ENCODE measurements at regions not wholly inside any gene's neighbourhood (a gene's known extent, or its start where the extent isn't known, plus 50 kb on each side); places are given as distances from the start of the nearest gene placed in this dataset.
"Not testable (repeated sequence)": the region's sequence is repeated elsewhere in the genome, so short reads cannot be mapped to it uniquely, and the experiment has no call there.

- Histone ChIP-seq H3K27me3 (ENCODE audit: low read depth, low read length) (no peaks in the 10 kb centered on the region), H3K4me3 (ENCODE audit: low read depth in 1 of 2, low read length in 2 of 2) (no peak overlapping the region), H3K36me3 (ENCODE audit: control insufficient read depth in 1 of 2, insufficient read depth in 2 of 2, low read length in 2 of 2) (no peaks in the 10 kb centered on the region), H3K4me1 (ENCODE audit: control insufficient read depth in 1 of 2, insufficient read depth in 2 of 2, low read length in 2 of 2) (no peaks in the 10 kb centered on the region), H3K27ac (ENCODE audit: low read length) (no peak overlapping the region), H3K9me3 (ENCODE audit: control insufficient read depth in 1 of 2, low read length in 2 of 2) (no peaks in the 10 kb centered on the region)
Measured at GRCh38 chr7:152905949-152906348, 146.4 kb downstream of the ACTR3B start.

GRCh38 chr7:152907042-152907761, 147.7 kb downstream of the ACTR3B start:
- no peak overlapping the region for H3K27ac ChIP-seq (ENCODE audit: low read length)
- no peaks in the 10 kb centered on the region for H3K27me3 ChIP-seq (ENCODE audit: low read depth, low read length)
- no peaks in the 10 kb centered on the region for H3K36me3 ChIP-seq (ENCODE audit: control insufficient read depth in 1 of 2, insufficient read depth in 2 of 2, low read length in 2 of 2)
- H3K4me3 ChIP-seq (ENCODE audit: low read depth in 1 of 2, low read length in 2 of 2) = no peak overlapping the region
- H3K9me3 ChIP-seq (ENCODE audit: control insufficient read depth in 1 of 2, low read length in 2 of 2) = no peaks in the 10 kb centered on the region
- no peaks in the 10 kb centered on the region for H3K4me1 ChIP-seq (ENCODE audit: control insufficient read depth in 1 of 2, insufficient read depth in 2 of 2, low read length in 2 of 2)

GRCh38 chr7:152909280-152909679, 149.7 kb downstream of the ACTR3B start:
- Histone ChIP-seq H3K4me1 (ENCODE audit: control insufficient read depth in 1 of 2, insufficient read depth in 2 of 2, low read length in 2 of 2) (no peaks in the 10 kb centered on the region), H3K27me3 (ENCODE audit: low read depth, low read length) (no peaks in the 10 kb centered on the region), H3K9me3 (ENCODE audit: control insufficient read depth in 1 of 2, low read length in 2 of 2) (no peaks in the 10 kb centered on the region), H3K36me3 (ENCODE audit: control insufficient read depth in 1 of 2, insufficient read depth in 2 of 2, low read length in 2 of 2) (no peaks in the 10 kb centered on the region), H3K27ac (ENCODE audit: low read length) (no peak overlapping the region), H3K4me3 (ENCODE audit: low read depth in 1 of 2, low read length in 2 of 2) (no peak overlapping the region)

GRCh38 chr7:152909683-152910544, 150.4 kb downstream of the ACTR3B start:
- Histone ChIP-seq H3K27me3 (ENCODE audit: low read depth, low read length) (no peaks in the 10 kb centered on the region), H3K4me3 (ENCODE audit: low read depth in 1 of 2, low read length in 2 of 2) (no peak overlapping the region), H3K36me3 (ENCODE audit: control insufficient read depth in 1 of 2, insufficient read depth in 2 of 2, low read length in 2 of 2) (no peaks in the 10 kb centered on the region), H3K4me1 (ENCODE audit: control insufficient read depth in 1 of 2, insufficient read depth in 2 of 2, low read length in 2 of 2) (no peaks in the 10 kb centered on the region), H3K9me3 (ENCODE audit: control insufficient read depth in 1 of 2, low read length in 2 of 2) (no peaks in the 10 kb centered on the region), H3K27ac (ENCODE audit: low read length) (no peak overlapping the region)

GRCh38 chr7:152910545-152911225, 151.1 kb downstream of the ACTR3B start:
- Histone ChIP-seq H3K4me1 (ENCODE audit: control insufficient read depth in 1 of 2, insufficient read depth in 2 of 2, low read length in 2 of 2) (no peaks in the 10 kb centered on the region), H3K27me3 (ENCODE audit: low read depth, low read length) (no peaks in the 10 kb centered on the region), H3K9me3 (ENCODE audit: control insufficient read depth in 1 of 2, low read length in 2 of 2) (no peaks in the 10 kb centered on the region), H3K27ac (ENCODE audit: low read length) (no peak overlapping the region), H3K36me3 (ENCODE audit: control insufficient read depth in 1 of 2, insufficient read depth in 2 of 2, low read length in 2 of 2) (no peaks in the 10 kb centered on the region), H3K4me3 (ENCODE audit: low read depth in 1 of 2, low read length in 2 of 2) (no peak overlapping the region)

- Histone ChIP-seq H3K27me3 (ENCODE audit: low read depth, low read length) (no peaks in the 10 kb centered on the region), H3K36me3 (ENCODE audit: control insufficient read depth in 1 of 2, insufficient read depth in 2 of 2, low read length in 2 of 2) (no peaks in the 10 kb centered on the region), H3K4me3 (ENCODE audit: low read depth in 1 of 2, low read length in 2 of 2) (no peak overlapping the region), H3K27ac (ENCODE audit: low read length) (no peak overlapping the region), H3K9me3 (ENCODE audit: control insufficient read depth in 1 of 2, low read length in 2 of 2) (no peaks in the 10 kb centered on the region), H3K4me1 (ENCODE audit: control insufficient read depth in 1 of 2, insufficient read depth in 2 of 2, low read length in 2 of 2) (no peaks in the 10 kb centered on the region)
Measured at GRCh38 chr7:152911226-152911560, 151.6 kb downstream of the ACTR3B start.

GRCh38 chr7:152911922-152912321, 152.4 kb downstream of the ACTR3B start:
- Histone ChIP-seq H3K27ac (ENCODE audit: low read length) (no peak overlapping the region), H3K9me3 (ENCODE audit: control insufficient read depth in 1 of 2, low read length in 2 of 2) (no peaks in the 10 kb centered on the region), H3K27me3 (ENCODE audit: low read depth, low read length) (no peaks in the 10 kb centered on the region), H3K4me3 (ENCODE audit: low read depth in 1 of 2, low read length in 2 of 2) (no peak overlapping the region), H3K36me3 (ENCODE audit: control insufficient read depth in 1 of 2, insufficient read depth in 2 of 2, low read length in 2 of 2) (no peaks in the 10 kb centered on the region), H3K4me1 (ENCODE audit: control insufficient read depth in 1 of 2, insufficient read depth in 2 of 2, low read length in 2 of 2) (no peaks in the 10 kb centered on the region)

GRCh38 chr7:152912511-152912910, 153.0 kb downstream of the ACTR3B start:
- Histone ChIP-seq H3K27me3 (ENCODE audit: low read depth, low read length) (no peaks in the 10 kb centered on the region), H3K27ac (ENCODE audit: low read length) (no peak overlapping the region), H3K9me3 (ENCODE audit: control insufficient read depth in 1 of 2, low read length in 2 of 2) (no peaks in the 10 kb centered on the region), H3K4me3 (ENCODE audit: low read depth in 1 of 2, low read length in 2 of 2) (no peak overlapping the region), H3K4me1 (ENCODE audit: control insufficient read depth in 1 of 2, insufficient read depth in 2 of 2, low read length in 2 of 2) (no peaks in the 10 kb centered on the region), H3K36me3 (ENCODE audit: control insufficient read depth in 1 of 2, insufficient read depth in 2 of 2, low read length in 2 of 2) (no peaks in the 10 kb centered on the region)

- H3K27ac ChIP-seq (ENCODE audit: low read length) = no peak overlapping the region
- no peaks in the 10 kb centered on the region for H3K36me3 ChIP-seq (ENCODE audit: control insufficient read depth in 1 of 2, insufficient read depth in 2 of 2, low read length in 2 of 2)
- H3K4me1 ChIP-seq (ENCODE audit: control insufficient read depth in 1 of 2, insufficient read depth in 2 of 2, low read length in 2 of 2) = no peaks in the 10 kb centered on the region
- no peaks in the 10 kb centered on the region for H3K9me3 ChIP-seq (ENCODE audit: control insufficient read depth in 1 of 2, low read length in 2 of 2)
- H3K27me3 ChIP-seq (ENCODE audit: low read depth, low read length) = no peaks in the 10 kb centered on the region
- H3K4me3 ChIP-seq (ENCODE audit: low read depth in 1 of 2, low read length in 2 of 2) = no peak overlapping the region
Measured at GRCh38 chr7:152913492-152913891, 153.9 kb downstream of the ACTR3B start.

GRCh38 chr7:152914014-152914844, 154.7 kb downstream of the ACTR3B start:
- H3K27ac ChIP-seq (ENCODE audit: low read length) = no peak overlapping the region
- H3K4me3 ChIP-seq (ENCODE audit: low read depth in 1 of 2, low read length in 2 of 2) = no peak overlapping the region
- no peaks in the 10 kb centered on the region for H3K9me3 ChIP-seq (ENCODE audit: control insufficient read depth in 1 of 2, low read length in 2 of 2)
- no peaks in the 10 kb centered on the region for H3K27me3 ChIP-seq (ENCODE audit: low read depth, low read length)
- no peaks in the 10 kb centered on the region for H3K36me3 ChIP-seq (ENCODE audit: control insufficient read depth in 1 of 2, insufficient read depth in 2 of 2, low read length in 2 of 2)
- H3K4me1 ChIP-seq (ENCODE audit: control insufficient read depth in 1 of 2, insufficient read depth in 2 of 2, low read length in 2 of 2) = no peaks in the 10 kb centered on the region

- H3K27me3 ChIP-seq (ENCODE audit: low read depth, low read length); H3K9me3 ChIP-seq (ENCODE audit: control insufficient read depth in 1 of 2, low read length in 2 of 2); H3K27ac ChIP-seq (ENCODE audit: low read length); H3K4me3 ChIP-seq (ENCODE audit: low read depth in 1 of 2, low read length in 2 of 2); H3K4me1 ChIP-seq (ENCODE audit: control insufficient read depth in 1 of 2, insufficient read depth in 2 of 2, low read length in 2 of 2); H3K36me3 ChIP-seq (ENCODE audit: control insufficient read depth in 1 of 2, insufficient read depth in 2 of 2, low read length in 2 of 2): not testable (repeated sequence)
Measured at GRCh38 chr7:152914845-152915102, 155.2 kb downstream of the ACTR3B start.

Measured in muscle layer of duodenum (tissue), 2 donors.